SKM-1 treated with dmso at 0.1 percent for 144 hours (cell line): ENCODE measurements at regions not wholly inside any gene's neighbourhood (a gene's known extent, or its start where the extent isn't known, plus 50 kb on each side); places are given as distances from the start of the nearest gene placed in this dataset.
"Not testable (repeated sequence)": the region's sequence is repeated elsewhere in the genome, so short reads cannot be mapped to it uniquely, and the experiment has no call there.

Source experiments
- DNase-seq: peaks from one replicate; lab custom pipeline; 2025; ENCODE audit not compliant: unreplicated experiment; lab: John Stamatoyannopoulos, UW

DNA sequence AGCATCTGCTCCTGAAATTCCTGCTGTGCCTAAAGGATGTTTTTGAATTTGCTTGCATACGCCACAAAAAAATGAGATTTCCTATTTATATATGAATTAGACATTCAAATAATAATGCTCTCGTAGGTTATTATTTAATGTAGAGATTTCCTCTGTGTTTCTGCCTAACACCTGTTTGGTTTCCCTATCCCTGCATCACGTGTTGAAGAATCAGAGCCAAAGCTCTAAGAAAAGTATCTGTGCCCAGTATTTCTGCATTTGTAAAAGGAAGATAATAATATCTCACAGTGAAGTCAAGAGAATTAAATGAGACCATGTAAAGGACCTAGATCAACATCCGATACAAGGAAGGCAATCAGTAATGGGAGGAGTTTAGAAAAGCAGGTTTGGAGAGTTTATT lies 179.5 kb downstream of the HNRNPD start:
- no peak for DNase-seq

DNA sequence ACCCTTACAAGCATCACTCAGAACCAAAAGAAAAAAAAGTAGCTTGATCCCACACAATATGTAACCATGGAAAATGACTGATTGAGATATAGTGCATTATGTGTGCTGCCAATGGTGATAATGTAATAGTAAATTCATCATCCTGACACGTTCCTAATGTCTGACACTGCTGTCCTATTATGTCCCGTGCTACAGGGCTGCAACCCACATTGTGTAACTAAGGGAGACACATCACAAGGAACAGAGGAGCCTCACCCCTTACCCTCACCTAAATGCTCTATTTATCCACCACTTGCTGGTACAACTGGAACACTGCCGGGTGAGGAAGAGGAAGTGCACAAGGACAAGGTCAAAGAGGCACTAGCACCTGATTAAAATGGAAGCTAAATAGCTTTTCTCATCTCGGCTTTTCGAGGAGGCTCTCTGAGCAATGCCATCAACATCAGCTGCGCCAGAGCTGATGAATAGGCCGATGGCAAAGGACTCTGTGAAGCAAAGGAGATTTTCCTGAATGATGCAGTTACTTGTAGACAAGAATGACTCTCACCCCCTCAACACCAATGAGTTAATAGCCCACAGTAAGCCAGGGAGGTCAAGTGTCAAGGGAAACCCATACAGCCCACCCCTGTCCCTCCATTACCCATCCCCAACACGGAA lies 181.6 kb downstream of the HNRNPD start:
- no peak for DNase-seq

DNA sequence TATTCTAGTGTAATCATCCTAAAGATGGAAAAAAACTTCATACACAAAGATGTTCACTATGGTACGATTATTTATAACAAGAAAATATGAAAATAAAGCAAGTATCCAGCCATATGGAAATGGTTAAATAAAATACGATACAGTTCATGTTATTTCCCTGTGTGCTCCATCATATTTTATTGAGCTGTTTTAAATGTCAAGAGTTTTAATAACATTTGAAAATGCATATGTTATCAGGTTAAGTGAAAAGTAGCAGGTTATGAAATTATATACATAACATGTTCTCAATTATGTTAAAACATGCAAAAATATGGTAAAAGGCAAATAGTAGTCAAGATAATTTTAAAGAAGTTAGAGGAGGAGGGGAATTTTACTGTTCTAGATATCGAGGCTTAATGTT lies 192.0 kb downstream of the HNRNPD start:
- no peak for DNase-seq

DNA sequence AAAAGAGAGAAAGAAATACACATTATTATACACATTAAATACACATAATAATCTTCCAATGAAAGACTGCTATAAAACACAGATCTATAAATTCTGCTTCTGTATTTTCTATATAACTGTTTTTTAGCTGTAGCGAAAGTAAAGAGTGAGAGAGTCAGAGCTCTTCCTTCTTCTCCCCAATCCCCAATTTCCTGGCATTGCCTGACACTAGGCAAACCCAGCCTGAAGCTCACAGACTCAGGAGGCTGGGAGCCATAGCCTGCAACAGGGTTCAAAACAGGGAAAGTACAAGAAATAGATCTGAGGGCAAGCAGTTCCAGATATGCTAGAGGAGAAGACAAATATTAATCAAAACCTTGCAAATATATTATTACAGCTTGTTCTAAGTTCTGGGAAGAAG lies 201.6 kb downstream of the HNRNPD start:
- DNase-seq, result no peak

DNA sequence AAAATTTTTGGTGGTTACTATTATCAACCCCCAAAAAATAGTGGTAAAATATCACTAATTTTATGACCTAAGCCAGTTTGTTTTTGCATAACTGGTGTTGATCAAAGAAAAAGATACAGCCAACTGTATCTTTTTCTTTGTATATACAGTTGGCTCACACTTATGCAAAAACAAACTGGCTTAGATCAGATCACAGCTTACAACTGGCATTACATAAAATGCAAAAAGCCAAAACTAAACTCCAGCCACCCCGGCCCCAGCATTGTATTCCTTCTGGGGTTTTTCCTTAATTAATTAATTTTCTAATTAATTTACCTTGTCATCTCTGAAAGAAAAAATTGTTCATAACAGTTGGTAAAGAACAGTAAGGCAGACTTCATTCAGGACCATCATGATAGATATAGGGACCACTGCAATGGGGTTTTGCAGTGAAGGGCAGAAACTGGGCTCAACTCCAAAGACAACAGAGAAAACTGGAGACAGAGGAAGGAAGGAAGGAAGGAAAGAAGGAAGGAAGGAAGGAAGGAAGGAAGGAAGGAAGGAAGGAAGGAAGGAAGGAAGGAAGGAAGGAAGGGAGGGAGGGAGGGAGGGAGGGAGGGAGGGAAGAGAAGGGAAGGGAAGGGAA lies 202.1 kb downstream of the HNRNPD start:
- no peak for DNase-seq

DNA sequence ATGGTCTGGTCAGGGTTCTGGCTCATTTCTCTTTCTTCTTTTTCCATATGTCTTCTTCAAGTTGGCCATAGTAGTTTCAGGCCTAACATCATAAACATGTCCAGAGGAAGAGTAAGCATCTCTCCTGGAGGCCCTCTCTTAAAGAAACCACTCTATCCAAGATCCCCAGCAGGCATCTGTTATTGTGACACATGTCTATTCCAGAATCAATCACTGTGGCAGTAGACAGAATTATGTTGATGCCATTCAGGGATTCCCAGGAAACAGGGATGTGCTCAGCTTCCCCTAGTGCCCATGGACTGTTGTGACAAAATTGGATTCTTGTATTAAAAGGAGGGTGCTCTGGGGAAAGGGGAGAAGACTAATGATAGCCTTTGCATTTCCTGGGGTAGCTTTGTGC lies 224.0 kb downstream of the HNRNPD start:
- DNase-seq, result no peak

DNA sequence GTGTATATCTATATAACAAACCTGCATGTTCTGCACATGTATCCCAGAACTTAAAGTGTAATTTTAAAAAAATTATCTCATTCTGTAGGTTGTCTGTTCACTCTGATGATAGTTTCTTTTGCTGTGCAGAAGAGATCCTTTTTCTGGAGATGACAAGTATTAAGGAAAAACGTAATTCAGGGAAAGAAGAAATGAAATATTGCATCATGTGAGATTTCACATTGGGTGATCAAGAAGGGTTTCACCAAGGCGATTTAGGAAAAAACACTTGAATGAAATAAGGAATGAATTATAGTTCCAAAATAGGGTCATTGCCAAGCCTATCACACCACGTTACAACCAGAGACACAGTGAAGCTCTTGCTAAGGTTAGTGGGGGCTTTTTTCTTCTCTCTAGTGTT lies 227.9 kb downstream of the HNRNPD start:
- no peak for DNase-seq

DNA sequence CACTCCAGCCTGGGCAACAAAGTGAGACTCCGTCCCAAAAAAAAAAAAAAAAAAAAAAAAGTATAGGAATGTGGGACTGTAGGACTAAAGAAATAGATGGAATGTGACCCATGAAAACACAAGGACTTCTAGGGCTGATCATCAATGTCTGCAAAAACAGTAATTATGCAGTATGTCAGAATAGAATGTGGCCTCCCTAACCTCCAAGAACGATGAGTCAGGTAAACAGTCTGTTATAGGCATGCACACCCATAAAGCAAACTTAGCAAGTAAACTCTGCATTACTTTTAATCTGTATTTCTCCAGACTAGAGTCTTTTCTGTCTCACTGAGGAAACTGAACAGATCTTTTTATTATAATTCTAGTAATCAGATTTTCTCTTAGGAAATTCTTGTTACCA lies 233.4 kb downstream of the HNRNPD start:
- DNase-seq, result no peak

DNA sequence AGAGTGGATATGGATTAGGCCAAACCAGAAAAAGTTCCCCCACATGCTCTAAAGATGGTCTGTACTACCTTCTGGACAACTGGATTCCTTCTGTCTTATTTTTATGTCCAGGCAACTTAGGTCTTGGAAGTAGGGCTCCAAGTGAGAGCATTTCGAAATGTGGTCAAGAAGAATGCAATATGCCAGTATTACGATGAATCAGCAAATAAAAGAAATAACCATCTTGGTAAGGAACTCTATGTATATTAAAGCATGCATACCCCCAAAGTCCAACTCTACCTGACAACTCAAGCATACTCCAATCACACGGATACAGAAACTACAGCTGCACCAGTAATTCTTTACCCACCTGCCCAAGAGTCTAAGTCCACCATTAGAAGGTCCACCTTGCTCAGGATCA lies 234.5 kb downstream of the HNRNPD start:
- DNase-seq, result no peak

DNA sequence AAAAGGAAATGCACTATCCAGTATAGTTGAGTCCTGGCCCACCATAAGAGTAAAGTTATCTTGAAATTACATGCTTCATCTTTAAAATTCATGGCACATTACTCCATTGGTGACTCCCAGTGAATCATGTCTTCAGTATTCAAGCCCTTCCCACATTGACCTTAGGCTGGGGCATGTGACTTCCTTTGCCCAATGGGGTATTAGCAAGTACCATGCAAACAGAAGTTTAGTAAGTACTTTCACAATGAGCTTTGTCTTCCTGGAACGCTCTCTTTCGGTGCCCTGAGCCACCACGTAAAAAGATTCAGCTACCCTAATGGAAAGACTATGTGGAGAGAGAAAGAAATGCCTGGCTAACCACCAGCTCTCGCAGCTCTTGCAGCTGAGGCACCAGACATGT lies 235.4 kb downstream of the HNRNPD start:
- DNase-seq, result no peak

DNA sequence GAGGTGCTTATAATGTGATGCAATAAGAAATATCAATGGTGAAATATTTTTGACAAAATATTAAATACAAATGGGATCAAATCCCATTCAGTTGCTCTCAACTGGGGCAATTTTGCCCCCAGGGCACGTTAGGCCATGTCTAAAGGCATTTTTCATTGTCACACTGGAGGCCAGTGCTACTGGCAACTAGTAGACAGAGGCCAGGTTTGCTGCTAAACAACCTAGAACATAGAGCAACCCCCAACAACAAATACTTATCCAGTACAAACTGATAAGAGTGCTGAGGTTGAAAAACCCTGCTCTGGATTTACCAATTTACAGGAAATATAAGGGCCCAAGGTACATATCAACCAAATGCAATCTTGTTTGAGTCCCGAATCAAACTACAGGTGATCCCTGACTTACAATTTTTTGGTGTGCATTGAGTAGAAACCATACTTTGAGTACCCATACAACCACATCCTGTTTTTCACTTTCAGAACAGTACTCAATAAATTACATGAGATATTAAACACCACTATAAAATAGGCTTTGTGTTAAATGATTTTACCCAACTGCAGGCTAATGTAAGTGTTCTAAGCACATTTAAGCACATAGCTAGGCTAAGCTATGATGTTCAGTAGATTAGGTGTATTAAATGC lies 237.5 kb downstream of the HNRNPD start:
- no peak for DNase-seq

DNA sequence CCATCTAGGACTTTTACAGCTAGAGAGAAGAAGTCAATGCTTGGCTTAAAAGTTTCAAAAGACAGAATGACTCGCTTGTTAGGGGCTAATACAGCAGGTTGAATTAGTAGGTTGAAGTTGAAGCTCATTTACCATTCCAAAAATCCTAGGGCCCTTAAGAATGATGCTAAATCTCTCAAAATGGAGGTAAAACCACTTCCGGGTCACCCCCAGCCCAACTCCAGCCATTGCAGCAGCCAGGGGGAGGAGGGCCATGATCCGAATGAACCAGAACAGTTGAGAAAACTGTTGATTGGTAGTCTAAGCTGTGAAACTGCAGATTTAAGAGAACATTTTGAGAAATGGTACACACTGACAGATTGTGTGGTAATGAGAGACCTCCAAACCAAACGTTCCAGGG lies 245.4 kb downstream of the HNRNPD start:
- no peak for DNase-seq

DNA sequence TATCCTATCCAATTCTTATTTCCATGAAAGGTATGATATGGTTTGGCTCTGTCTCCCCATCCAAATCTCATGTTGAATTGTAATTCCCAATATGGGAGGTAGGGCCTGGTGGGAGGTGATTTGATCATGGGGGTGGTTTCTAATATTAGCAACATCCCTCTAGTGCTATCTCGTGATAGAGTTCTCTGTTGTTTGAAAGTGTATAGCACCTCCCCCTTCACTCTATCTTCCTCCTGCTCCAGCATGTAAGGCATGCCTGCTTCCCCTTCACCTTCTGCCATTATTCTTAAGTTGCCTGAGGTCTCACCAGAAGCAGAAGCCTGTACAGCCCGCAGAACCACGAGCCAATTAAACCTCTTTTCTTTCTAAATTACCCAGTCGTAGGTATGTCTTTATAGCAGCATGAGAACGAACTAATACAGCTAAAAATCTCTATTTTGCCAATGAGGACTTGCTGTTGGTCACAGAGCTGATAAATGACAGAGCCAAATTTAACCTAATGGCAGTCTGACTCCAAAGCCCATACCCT lies 247.2 kb downstream of the HNRNPD start:
- DNase-seq, result no peak

DNA sequence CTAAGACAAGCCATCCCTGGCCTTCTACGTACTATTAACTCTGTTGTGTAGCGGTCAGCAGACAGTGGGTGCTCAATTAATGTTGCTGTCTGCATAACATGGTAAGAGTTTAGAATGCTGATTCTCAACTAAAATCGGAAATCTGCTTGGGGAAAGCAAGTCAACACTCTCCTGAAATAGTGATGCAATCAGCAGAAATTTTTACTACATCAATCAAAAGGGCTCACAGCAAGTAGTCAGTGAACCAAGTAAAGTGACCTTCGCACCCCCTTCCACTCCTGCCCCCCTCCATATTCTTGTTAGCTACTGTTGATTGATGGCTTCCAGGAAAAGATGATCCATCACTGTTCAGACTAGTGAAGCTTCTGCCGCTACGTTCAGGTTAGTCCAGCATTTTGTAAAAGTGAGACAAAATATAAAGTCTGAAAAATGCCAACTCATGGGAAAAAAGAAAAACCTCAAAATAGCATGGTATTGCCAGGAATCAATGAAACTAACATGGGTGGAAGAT lies 247.9 kb downstream of the HNRNPD start:
- no peak for DNase-seq

DNA sequence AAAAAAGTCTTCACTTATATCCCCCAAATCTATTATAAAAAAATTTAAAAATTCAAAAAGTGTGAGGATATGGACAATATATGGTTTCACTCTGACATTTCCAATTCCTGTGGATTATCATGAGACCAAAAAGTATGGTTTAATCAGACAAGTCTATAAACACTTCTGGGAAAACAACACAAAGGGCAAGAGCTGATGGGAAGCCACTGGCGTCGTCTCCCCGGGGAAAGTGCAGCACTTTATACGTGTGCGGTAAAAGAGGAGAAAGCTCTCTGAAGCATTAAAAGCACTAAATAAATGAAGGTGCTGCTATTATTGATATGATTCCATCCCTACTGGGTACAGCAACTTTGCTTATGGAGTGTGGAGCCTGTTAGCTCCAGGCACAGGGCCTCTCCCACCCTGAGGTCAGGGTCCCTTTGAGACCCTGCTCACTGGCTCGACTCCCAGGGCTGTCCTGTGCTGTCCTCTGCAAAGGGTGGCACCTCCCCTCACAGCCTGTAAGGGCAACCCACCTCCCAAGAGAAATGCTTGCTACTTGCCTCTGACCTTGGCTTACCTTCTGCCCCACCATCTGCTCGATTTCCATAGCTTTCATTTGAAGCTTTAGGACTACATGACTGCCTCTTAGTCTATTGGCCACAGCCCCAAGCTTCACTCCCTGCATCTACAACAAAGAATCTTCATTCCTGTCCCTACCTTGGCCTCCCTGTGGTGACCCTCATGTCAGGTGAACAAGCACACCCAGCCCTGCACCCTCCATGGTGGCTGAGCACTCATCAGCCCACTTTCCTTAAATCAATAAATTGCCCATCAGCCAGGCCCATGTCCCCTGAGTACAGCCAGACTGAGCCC lies 248.6 kb downstream of the HNRNPD start:
- DNase-seq, result no peak

DNA sequence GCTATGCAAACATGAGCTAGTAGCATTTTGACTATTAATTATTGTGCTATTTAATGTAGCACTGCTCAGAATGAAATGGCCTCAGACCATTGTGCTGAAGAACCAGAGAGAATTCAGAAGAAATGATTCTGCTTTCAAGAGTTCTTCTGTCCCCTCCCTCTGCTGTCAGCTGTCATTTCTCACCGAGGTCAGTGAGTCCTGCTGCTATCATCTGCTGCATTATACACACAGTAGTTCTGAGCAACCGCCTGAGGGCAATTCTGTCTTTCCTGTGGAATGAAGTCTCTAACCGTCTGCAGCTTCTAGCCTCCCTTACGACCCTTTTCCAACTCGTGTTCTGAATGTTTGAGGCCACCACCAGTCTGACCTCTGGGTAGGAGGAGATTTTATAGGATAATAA lies 249.4 kb downstream of the HNRNPD start:
- no peak for DNase-seq

DNA sequence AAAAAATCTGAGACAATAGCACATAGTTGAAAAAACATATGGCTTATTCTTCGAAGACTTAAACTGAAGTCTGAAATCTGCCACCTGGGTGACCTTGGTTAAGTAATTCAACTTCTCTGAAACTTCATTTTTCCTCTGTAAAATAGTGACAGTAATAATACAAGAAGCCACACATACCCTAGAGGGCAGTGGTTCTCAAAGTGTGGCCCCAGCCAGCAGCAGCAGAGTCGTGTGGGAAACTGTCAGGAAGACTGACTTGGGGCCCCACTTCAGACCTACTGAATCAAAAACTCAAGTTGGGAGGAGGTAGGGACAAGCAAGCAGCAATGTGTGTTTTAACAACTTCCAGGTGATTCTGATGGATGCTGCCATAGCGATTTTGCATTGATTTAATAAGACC lies 249.9 kb downstream of the HNRNPD start:
- DNase-seq, result no peak

DNA sequence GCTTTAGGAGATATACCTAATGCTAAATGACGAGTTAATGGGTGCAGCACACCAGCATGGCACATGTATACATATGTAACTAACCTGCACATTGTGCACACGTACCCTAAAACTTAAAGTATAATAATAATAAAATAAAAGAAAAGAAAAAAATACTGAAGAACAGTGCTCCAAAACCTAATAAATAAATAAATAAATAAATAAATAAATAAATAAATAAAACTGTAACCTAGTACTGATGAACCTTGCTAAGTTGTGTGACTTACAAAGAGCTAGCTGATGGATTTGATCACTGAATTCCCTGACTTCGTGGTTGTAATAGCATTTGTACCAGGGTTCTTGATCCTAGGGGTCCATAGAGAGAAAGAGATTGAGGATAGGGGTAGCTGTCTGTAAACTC lies 258.6 kb downstream of the HNRNPD start:
- not testable (repeated sequence) for DNase-seq

DNA sequence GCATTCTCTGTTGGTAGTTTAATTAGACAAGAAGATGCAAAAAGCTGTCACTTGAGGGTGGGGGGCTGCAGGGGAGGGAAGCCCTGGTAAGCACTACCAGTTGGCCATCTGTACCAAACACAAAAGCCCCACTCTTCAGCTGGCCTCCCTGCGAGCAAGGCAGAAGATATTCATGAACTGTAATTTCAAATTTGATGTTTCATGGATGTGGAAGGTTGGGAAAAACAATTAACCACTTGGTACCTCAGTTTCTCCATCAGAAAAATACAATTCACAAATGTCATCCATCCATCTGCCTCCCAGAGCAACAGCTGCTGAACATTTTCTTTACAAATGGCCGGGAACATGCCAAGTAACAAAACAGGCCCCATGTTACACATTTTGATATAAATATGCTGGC lies 265.3 kb downstream of the HNRNPD start:
- no peak for DNase-seq

DNA sequence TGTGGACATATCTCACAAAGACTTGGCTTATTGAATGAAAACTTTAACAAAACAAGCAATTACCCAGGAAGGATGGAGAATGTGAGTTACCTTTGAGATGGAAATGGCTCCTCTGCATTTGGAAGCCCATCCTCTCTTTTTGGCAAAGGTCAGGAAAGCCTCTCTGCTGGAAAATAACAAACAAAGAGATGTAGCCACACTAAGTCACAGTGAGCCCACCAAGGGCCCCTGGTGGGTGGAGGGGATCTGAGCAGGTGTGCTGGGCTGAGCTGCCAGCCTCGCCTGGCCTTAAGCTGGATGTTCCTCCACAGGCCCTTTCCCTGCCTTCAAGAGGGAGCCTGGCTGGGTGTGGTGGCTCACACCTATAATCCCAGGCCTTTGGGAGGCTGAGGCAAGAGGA lies 269.2 kb downstream of the HNRNPD start:
- no peak for DNase-seq

DNA sequence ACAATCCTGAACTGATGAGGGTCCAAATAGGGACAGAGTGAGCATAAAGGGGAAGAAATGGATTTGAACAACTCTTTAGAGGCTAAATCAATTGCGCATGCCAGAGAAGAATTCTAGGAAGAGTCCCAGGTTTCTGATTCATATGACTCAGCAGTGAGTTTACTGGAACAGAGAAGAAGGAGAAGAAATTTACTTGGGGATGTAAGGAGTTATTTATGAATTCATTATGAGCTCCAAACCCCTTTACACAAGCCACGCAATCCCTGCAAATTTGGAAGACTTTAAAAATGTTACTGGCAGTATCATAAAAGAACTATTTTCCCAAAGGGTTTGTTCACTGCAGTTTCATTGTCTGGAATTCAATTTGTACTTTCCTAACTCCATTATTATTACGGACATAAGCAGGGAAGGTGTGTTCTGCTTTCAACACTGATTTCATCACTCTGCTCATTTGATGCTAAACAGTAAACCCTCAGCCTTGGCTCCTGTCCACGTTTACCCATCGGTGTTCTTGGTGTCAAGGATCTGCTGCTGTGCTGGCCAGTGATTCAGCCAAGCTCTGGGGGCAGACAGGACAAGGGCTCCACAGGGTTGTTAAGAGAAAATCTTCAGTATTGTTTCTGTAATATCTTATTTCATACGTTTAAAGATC lies 273.7 kb downstream of the HNRNPD start:
- no peak for DNase-seq
